ENCODE measurements at regions not wholly inside any gene's neighbourhood (a gene's known extent, or its start where the extent isn't known, plus 50 kb on each side); places are given as distances from the start of the nearest gene placed in this dataset.
A peak's percentile ranks its signal among the peaks of the same experiment; 100 is the strongest.

DNA sequence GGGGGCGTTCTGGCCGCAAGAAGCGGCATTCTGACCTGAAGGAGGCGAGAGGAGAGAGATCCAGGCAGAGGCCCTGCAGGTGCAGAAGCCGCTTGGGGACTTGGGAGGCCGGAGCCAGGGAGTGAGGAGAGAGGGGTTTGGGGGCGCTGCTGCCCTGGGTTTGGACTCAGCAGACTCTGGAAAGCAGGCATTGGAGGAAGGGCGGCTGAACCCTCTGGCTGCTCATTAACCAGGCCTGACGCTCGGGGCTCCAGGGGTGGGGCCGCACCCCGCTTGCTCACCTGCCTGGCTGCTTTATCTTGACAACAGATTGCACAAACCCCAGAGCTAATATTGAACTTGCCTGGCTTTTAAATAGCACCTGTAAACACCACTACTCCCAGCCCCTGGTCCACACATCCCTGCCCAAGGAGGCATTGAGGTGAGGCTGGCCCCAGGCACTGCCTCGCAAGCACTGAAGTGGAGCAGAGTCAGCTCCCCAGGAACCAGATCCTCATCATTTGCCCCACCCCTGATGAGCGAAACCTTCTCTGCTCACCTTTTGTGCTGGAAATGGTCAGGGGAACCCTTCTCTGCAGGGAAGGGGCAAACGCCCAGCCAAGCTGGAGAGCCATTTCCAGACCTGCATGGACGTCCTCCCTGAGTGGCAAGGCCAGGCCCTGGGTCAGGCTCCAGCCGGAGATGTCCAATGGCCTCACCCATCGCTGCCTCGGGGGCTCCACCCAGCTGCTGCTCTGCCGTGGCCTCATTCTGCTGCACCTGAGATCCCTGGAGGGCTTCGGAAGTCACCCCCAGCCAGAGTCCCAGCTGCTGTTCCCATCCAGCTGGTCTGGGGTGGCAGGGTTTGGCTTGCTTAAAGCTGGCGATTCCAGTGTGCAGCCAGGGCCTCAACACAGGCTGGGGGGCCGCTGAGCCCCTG lies 190.2 kb upstream of the GSE1 start (continued):
- TF ChIP-seq PRMT3 (CRISPR knock-in tag; IDR thresholded peaks at IDR 0.05; ENCODE audit: borderline replicate concordance, low read depth) (no peak), CAMTA2 (CRISPR knock-in tag; IDR thresholded peaks at IDR 0.05; ENCODE audit: borderline replicate concordance) (no peak), ZNF121 (CRISPR knock-in tag; IDR thresholded peaks at IDR 0.05) (peak; percentile 70), ZNF350 (CRISPR knock-in tag; IDR thresholded peaks at IDR 0.05; ENCODE audit: borderline replicate concordance, low read depth) (peak; percentile 93), PCBP1 (IDR thresholded peaks at IDR 0.05; ENCODE audit: borderline replicate concordance, low read depth, low read length) (no peak), AKAP8 (CRISPR knock-in tag; IDR thresholded peaks at IDR 0.05) (peak; percentile 85), CHD2 (IDR thresholded peaks at IDR 0.05; ENCODE audit: low read depth, low read length) (no peak), XBP1 (CRISPR knock-in tag; IDR thresholded peaks at IDR 0.05) (0 out of 2 replicates have a peak, but pooled peaks have one; percentile 56), TBX3 (IDR thresholded peaks at IDR 0.05; ENCODE audit: borderline replicate concordance) (peak; percentile 42; the same call in 1 of the 2 replicates), ZNF567 (CRISPR knock-in tag; IDR thresholded peaks at IDR 0.05; ENCODE audit: borderline replicate concordance) (no peak), DR1 (CRISPR knock-in tag; IDR thresholded peaks at IDR 0.05) (peak; percentile 66; the same call in 1 of the 2 replicates), ZNF510 (CRISPR knock-in tag; IDR thresholded peaks at IDR 0.05; ENCODE audit: low read depth) (peak; percentile 50; the same call in 1 of the 2 replicates), PTBP1 (IDR thresholded peaks at IDR 0.05; ENCODE audit: low read depth, low read length, poor library complexity, severe bottlenecking) (peak; percentile 43), PPARG (CRISPR knock-in tag; conservative IDR thresholded peaks at IDR 0.05) (peak; percentile 75), SAFB2 (CRISPR knock-in tag; IDR thresholded peaks at IDR 0.05; ENCODE audit: borderline replicate concordance, low read depth) (peak; percentile 51; the same call in 1 of the 2 replicates), ZNF615 (CRISPR knock-in tag; IDR thresholded peaks at IDR 0.05; ENCODE audit: borderline replicate concordance) (no peak), ZBTB7B (CRISPR knock-in tag; IDR thresholded peaks at IDR 0.05) (peak; percentile 93), ZNF570 (CRISPR knock-in tag; IDR thresholded peaks at IDR 0.05; ENCODE audit: borderline replicate concordance) (no peak), SRY (CRISPR knock-in tag; IDR thresholded peaks at IDR 0.05) (no peak)
- TF ChIP-seq, protein P1, sequence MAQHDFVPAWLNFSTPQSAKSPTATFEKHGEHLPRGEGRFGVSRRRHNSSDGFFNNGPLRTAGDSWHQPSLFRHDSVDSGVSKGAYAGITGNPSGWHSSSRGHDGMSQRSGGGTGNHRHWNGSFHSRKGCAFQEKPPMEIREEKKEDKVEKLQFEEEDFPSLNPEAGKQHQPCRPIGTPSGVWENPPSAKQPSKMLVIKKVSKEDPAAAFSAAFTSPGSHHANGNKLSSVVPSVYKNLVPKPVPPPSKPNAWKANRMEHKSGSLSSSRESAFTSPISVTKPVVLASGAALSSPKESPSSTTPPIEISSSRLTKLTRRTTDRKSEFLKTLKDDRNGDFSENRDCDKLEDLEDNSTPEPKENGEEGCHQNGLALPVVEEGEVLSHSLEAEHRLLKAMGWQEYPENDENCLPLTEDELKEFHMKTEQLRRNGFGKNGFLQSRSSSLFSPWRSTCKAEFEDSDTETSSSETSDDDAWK (CRISPR knock-in tag; IDR thresholded peaks at IDR 0.05) = no peak
- TF ChIP-seq, protein P2, sequence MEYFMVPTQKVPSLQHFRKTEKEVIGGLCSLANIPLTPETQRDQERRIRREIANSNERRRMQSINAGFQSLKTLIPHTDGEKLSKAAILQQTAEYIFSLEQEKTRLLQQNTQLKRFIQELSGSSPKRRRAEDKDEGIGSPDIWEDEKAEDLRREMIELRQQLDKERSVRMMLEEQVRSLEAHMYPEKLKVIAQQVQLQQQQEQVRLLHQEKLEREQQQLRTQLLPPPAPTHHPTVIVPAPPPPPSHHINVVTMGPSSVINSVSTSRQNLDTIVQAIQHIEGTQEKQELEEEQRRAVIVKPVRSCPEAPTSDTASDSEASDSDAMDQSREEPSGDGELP (IDR thresholded peaks at IDR 0.05; ENCODE audit: borderline replicate concordance, low read depth) = peak; percentile 81; the same call in 1 of the 2 replicates
- TF ChIP-seq, protein P3, sequence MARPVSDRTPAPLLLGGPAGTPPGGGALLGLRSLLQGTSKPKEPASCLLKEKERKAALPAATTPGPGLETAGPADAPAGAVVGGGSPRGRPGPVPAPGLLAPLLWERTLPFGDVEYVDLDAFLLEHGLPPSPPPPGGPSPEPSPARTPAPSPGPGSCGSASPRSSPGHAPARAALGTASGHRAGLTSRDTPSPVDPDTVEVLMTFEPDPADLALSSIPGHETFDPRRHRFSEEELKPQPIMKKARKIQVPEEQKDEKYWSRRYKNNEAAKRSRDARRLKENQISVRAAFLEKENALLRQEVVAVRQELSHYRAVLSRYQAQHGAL (CRISPR knock-in tag; IDR thresholded peaks at IDR 0.05; ENCODE audit: not compliant biosample characterization) = no peak
- TF ChIP-seq, protein P4, sequence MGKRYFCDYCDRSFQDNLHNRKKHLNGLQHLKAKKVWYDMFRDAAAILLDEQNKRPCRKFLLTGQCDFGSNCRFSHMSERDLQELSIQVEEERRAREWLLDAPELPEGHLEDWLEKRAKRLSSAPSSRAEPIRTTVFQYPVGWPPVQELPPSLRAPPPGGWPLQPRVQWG (CRISPR knock-in tag; IDR thresholded peaks at IDR 0.05; ENCODE audit: borderline replicate concordance, low read depth) = no peak
